OCI-LY3 (cell line): ENCODE measurements at regions not wholly inside any gene's neighbourhood (a gene's known extent, or its start where the extent isn't known, plus 50 kb on each side); places are given as distances from the start of the nearest gene placed in this dataset.

Experiments
- EZH2phosphoT487 ChIP-seq: fragments of 200-600 bp; shearing (Covaris generic); IDR thresholded peaks from 2 replicates; pipeline ENCODE4 v1.6.1; 2018; ENCODE audit warnings: antibody characterized with exemption, mixed run types, low read depth
- TF ChIP-seq, protein P1 (sequence below): fragments of 200-600, 300-600 bp; sonication (generic); IDR thresholded peaks from 2 replicates; pipeline ENCODE4 v1.5.1; 2014; ENCODE audit warnings: antibody characterized with exemption, low read length, low read depth

DNA sequence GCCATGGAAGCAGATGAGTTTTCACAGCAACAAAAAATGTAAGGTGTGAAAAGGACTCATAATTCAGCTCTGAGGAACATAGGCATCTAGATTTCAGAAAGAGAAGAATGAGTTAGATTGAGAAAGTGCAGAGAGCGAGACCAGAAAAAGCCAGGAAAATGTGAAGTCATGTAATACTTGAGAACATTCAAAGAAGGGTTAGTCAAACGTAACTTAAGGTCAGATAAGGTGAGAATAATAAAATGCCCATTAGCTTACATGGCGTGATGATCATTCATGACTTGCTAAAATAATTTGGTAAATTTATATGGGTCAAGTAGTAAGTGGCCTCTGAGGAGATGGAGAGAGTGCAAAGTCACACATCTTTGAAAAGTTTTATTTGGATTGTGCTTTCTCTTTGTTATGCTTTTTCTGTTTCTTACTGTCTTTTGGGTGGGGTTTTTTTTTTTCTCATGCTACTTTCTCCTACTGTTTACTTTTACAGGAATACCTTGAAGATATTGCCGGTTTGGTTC is 271.8 kb upstream of the NRG3 start:
- TF ChIP-seq, protein P1, sequence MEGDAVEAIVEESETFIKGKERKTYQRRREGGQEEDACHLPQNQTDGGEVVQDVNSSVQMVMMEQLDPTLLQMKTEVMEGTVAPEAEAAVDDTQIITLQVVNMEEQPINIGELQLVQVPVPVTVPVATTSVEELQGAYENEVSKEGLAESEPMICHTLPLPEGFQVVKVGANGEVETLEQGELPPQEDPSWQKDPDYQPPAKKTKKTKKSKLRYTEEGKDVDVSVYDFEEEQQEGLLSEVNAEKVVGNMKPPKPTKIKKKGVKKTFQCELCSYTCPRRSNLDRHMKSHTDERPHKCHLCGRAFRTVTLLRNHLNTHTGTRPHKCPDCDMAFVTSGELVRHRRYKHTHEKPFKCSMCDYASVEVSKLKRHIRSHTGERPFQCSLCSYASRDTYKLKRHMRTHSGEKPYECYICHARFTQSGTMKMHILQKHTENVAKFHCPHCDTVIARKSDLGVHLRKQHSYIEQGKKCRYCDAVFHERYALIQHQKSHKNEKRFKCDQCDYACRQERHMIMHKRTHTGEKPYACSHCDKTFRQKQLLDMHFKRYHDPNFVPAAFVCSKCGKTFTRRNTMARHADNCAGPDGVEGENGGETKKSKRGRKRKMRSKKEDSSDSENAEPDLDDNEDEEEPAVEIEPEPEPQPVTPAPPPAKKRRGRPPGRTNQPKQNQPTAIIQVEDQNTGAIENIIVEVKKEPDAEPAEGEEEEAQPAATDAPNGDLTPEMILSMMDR = no peak
- TF ChIP-seq EZH2phosphoT487 = no peak
